ENCODE measurements at regions not wholly inside any gene's neighbourhood (a gene's known extent, or its start where the extent isn't known, plus 50 kb on each side); places are given as distances from the start of the nearest gene placed in this dataset.
"Not testable (repeated sequence)": the region's sequence is repeated elsewhere in the genome, so short reads cannot be mapped to it uniquely, and the experiment has no call there.

GRCh38 chr15:24318981-24319380 is 356.6 kb upstream of the NPAP1 start:
- Histone ChIP-seq H3K9me3 (no peaks in the 10 kb centered on the region), H3K36me3 (no peaks in the 10 kb centered on the region), H3K4me3 (no peak overlapping the region), H3K27ac (no peak overlapping the region), H3K27me3 (no peaks in the 10 kb centered on the region), H3K4me1 (no peaks in the 10 kb centered on the region)
- no peak for DNase-seq (ENCODE audit: low spot score in 2 of 2)
- no peak for TF ChIP-seq POLR2A (IDR thresholded peaks at IDR 0.05)
- no peak for TF ChIP-seq POLR2AphosphoS5 (IDR thresholded peaks at IDR 0.05)
- TF ChIP-seq, protein P1, sequence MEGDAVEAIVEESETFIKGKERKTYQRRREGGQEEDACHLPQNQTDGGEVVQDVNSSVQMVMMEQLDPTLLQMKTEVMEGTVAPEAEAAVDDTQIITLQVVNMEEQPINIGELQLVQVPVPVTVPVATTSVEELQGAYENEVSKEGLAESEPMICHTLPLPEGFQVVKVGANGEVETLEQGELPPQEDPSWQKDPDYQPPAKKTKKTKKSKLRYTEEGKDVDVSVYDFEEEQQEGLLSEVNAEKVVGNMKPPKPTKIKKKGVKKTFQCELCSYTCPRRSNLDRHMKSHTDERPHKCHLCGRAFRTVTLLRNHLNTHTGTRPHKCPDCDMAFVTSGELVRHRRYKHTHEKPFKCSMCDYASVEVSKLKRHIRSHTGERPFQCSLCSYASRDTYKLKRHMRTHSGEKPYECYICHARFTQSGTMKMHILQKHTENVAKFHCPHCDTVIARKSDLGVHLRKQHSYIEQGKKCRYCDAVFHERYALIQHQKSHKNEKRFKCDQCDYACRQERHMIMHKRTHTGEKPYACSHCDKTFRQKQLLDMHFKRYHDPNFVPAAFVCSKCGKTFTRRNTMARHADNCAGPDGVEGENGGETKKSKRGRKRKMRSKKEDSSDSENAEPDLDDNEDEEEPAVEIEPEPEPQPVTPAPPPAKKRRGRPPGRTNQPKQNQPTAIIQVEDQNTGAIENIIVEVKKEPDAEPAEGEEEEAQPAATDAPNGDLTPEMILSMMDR (IDR thresholded peaks at IDR 0.05): no peak
- intact Hi-C loops (cut with DNase I; ENCODE audit: low total_unique reads): no loop called here

DNA sequence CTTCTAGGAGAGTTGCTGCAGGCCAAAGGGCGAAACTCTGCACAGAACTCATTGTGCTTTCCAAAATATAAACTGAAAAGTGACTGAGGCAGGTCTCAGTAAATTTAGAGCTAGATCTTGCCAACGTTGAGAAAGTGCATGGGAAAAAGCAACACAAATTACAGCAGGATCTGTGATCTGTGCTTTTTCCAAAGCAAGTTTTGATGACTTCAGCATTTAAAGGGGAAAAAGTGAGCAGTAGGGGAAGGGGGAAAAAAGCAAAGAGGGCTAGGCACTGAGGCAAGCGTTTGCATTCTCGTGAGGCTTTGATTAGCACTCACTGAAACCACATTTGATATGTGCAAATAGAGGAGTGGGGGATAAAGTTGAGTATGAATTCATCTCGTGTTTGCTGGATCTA is 351.5 kb upstream of the NPAP1 start:
- H3K36me3 ChIP-seq; H3K27me3 ChIP-seq; H3K4me1 ChIP-seq; intact Hi-C loops (cut with DNase I; ENCODE audit: low total_unique reads); H3K9me3 ChIP-seq; DNase-seq (ENCODE audit: low spot score in 2 of 2); H3K4me3 ChIP-seq; H3K27ac ChIP-seq: not testable (repeated sequence)

GRCh38 chr15:24326513-24326912 is 349.1 kb upstream of the NPAP1 start:
- intact Hi-C loops (cut with DNase I; ENCODE audit: low total_unique reads); H3K27me3 ChIP-seq; H3K4me3 ChIP-seq; DNase-seq (ENCODE audit: low spot score in 2 of 2); H3K36me3 ChIP-seq; H3K4me1 ChIP-seq; H3K27ac ChIP-seq; H3K9me3 ChIP-seq: not testable (repeated sequence)

- H3K4me1 ChIP-seq; DNase-seq (ENCODE audit: low spot score in 2 of 2); intact Hi-C loops (cut with DNase I; ENCODE audit: low total_unique reads); H3K27me3 ChIP-seq; H3K9me3 ChIP-seq; H3K36me3 ChIP-seq; H3K27ac ChIP-seq; H3K4me3 ChIP-seq: not testable (repeated sequence)
These were observed 343.6 kb upstream of the NPAP1 start for GRCh38 chr15:24331964-24332363.

DNA sequence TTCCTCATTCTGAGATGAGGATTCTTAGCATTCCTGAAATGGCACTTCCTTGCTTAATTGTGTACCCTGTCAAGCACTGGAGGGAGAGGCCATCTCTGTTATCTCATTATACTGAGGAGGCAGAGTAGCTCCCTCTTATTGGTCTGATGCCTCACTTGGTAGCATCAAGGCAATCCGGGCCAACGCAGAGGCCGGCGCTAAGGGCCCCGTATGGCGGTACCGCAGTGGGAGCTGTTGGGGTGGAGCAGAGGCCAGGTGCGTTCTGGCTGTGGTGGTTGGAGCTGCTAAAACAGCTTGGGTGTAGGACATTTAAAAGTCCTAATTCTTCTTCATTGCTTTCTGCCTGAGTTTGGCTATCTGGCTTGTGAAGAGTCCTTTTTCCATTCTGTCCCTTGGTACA is 333.7 kb upstream of the NPAP1 start:
- H3K27me3 ChIP-seq; H3K4me3 ChIP-seq; H3K36me3 ChIP-seq; H3K9me3 ChIP-seq; H3K27ac ChIP-seq; intact Hi-C loops (cut with DNase I; ENCODE audit: low total_unique reads); H3K4me1 ChIP-seq; DNase-seq (ENCODE audit: low spot score in 2 of 2): not testable (repeated sequence)

- H3K27me3 ChIP-seq; H3K4me1 ChIP-seq; H3K4me3 ChIP-seq; intact Hi-C loops (cut with DNase I; ENCODE audit: low total_unique reads); H3K27ac ChIP-seq; DNase-seq (ENCODE audit: low spot score in 2 of 2); H3K9me3 ChIP-seq; H3K36me3 ChIP-seq: not testable (repeated sequence)
These were observed 322.8 kb upstream of the NPAP1 start for GRCh38 chr15:24352777-24353176.

DNA sequence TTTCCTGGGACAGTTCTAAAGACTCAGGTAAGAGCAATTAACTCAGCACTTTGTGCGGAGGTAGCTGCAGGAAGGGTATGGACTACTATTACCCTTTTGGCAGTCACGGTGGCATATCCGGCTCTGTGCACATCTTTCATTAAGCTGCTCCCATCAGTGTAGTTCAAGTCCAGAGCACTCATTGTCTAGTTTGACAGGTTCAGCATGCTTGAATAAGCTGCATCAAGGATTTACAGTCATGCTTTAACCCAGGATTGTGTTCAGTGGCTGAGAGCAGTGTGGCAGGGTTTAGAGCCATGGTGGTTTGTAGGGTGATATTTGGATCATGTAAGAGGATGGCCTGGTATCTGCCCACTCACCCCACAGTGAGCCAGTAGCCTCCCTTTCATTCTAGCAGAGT is 294.5 kb upstream of the NPAP1 start:
- H3K4me1 ChIP-seq; H3K9me3 ChIP-seq; DNase-seq (ENCODE audit: low spot score in 2 of 2); H3K36me3 ChIP-seq; H3K27me3 ChIP-seq; H3K4me3 ChIP-seq; H3K27ac ChIP-seq; intact Hi-C loops (cut with DNase I; ENCODE audit: low total_unique reads): not testable (repeated sequence)

DNA sequence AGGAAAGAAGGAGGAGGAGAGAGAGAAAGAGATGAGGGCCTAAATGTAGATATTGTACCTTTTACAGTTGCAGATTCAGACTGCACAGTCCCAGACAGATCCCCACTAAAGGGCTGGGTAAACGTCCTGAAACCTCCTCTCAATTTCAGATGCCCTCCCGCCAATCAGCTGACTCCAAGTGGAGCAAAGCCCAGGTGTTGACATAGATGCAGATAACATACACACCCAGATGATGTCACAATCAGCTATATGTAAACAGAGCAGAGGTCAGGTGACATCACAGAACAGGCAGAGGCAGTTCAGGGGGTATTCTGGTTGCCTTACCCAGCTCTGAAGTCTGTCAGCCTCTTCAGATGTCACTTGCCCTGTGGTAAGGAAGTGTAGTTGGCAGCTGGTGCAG is 290.3 kb upstream of the NPAP1 start:
- H3K27me3 ChIP-seq; H3K27ac ChIP-seq; H3K9me3 ChIP-seq; H3K4me3 ChIP-seq; H3K36me3 ChIP-seq; DNase-seq (ENCODE audit: low spot score in 2 of 2); H3K4me1 ChIP-seq; intact Hi-C loops (cut with DNase I; ENCODE audit: low total_unique reads): not testable (repeated sequence)

GRCh38 chr15:24394303-24394702 is 281.3 kb upstream of the NPAP1 start:
- Histone ChIP-seq H3K4me3 (no peak overlapping the region), H3K36me3 (no peaks in the 10 kb centered on the region), H3K4me1 (no peaks in the 10 kb centered on the region), H3K27me3 (no peaks in the 10 kb centered on the region), H3K9me3 (no peaks in the 10 kb centered on the region), H3K27ac (no peak overlapping the region)
- TF ChIP-seq POLR2A (IDR thresholded peaks at IDR 0.05) (no peak), POLR2AphosphoS5 (IDR thresholded peaks at IDR 0.05) (no peak)
- TF ChIP-seq, protein P1 (IDR thresholded peaks at IDR 0.05): no peak
- intact Hi-C loops (cut with DNase I; ENCODE audit: low total_unique reads): no loop called here
- no peak for DNase-seq (ENCODE audit: low spot score in 2 of 2)

DNA sequence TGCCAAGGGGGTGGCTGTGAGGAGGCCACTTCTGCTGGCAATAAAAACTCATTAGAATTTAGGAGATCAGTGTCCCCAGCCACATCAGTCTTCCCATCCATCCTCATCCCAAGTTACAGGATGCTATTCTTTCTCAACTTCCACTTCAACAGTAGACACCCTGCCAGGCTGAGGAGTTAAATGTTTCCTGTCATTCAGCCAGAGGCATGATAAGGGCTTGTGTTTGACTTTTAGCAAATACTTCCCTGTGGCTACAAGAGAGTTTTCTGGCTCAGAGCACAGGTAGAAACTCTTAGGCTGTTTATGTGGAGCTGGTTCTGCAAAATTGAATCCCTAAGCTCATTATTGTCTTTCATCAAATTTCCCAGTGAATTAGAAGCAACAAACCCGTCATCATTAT is 262.9 kb upstream of the NPAP1 start:
- H3K9me3 ChIP-seq; intact Hi-C loops (cut with DNase I; ENCODE audit: low total_unique reads); H3K4me1 ChIP-seq; H3K4me3 ChIP-seq; H3K27me3 ChIP-seq; H3K27ac ChIP-seq; DNase-seq (ENCODE audit: low spot score in 2 of 2); H3K36me3 ChIP-seq: not testable (repeated sequence)

DNA sequence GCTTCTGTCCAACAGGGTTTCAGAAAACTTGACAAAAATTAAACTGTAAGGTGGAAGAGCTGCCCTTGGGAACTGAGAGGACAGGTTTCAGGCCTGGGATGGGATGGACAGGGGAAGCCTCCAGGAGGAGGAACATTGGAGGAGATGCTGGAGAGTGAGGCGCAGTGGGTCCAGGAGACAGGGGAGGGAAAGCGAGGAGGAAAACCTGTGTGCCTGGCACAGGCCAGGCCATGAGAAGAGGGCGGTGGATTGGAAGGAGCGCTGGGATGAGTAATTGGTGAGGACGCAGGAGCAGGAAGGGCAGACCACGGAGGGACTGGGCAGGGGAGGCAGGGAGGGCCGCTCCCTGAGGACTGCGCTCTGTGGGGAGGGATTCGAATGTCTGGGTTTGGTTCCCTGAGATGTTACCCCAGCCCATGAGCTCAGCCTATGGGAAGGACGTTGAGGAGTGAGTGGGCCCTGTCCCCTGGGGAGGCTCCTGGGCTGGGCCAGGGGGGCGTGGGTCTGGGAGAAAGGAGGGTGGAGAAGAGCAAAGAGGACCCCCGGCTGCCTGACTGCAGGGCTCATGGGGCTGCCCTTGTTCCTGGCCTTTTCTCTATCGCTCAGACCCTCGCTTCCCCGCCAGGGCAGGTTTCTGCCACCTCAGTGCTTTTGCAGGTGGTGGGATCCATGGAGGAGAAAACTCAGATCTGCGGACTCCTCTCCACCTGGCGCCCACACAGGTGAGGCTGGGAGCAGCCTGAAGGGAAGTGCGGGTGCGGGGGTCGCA is 249.1 kb upstream of the NPAP1 start:
- intact Hi-C loops (cut with DNase I; ENCODE audit: low total_unique reads); DNase-seq (ENCODE audit: low spot score in 2 of 2); H3K27ac ChIP-seq; H3K4me1 ChIP-seq; H3K36me3 ChIP-seq; H3K27me3 ChIP-seq; H3K4me3 ChIP-seq; H3K9me3 ChIP-seq: not testable (repeated sequence)

- DNase-seq (ENCODE audit: low spot score in 2 of 2); intact Hi-C loops (cut with DNase I; ENCODE audit: low total_unique reads); H3K36me3 ChIP-seq; H3K27ac ChIP-seq; H3K4me1 ChIP-seq; H3K9me3 ChIP-seq; H3K27me3 ChIP-seq; H3K4me3 ChIP-seq: not testable (repeated sequence)
These were observed 248.5 kb upstream of the NPAP1 start for GRCh38 chr15:24427055-24427400.

Measured in breast epithelium (tissue), 4 donors.